ENCODE measurements at regions not wholly inside any gene's neighbourhood (a gene's known extent, or its start where the extent isn't known, plus 50 kb on each side); places are given as distances from the start of the nearest gene placed in this dataset.

- no peak for DNase-seq
Observed at GRCh38 chr17:83178533-83179304, 99.3 kb downstream of the METRNL start.

DNA sequence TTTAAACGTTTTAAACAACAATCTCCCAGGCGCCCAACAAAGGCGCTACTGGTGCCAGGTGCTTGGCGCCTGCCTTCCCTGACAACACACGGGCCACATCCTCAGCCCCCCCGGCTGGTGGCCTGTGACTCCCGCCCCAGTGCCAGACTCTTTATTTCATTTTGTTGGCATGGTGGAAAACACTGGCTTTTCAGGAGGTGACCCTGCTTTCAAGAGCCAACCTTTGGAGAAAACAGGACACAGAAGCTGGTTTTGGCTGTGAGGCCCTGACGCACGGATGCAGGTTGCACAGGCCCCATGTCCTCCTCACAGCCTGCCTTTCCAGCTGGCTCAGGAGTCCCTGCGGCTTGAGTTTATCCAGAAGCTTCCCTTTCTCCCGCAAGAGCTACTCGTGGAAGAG lies 100.0 kb downstream of the METRNL start:
- no peak for DNase-seq

GRCh38 chr17:83179811-83180210 lies 100.4 kb downstream of the METRNL start:
- DNase-seq, result no peak

- DNase-seq, result no peak
Observed at GRCh38 chr17:83180264-83180995, 101.0 kb downstream of the METRNL start.

GRCh38 chr17:83180996-83181481 lies 101.6 kb downstream of the METRNL start:
- no peak for DNase-seq

- no peak for DNase-seq
Observed at GRCh38 chr17:83181991-83182619, 102.7 kb downstream of the METRNL start.

DNA sequence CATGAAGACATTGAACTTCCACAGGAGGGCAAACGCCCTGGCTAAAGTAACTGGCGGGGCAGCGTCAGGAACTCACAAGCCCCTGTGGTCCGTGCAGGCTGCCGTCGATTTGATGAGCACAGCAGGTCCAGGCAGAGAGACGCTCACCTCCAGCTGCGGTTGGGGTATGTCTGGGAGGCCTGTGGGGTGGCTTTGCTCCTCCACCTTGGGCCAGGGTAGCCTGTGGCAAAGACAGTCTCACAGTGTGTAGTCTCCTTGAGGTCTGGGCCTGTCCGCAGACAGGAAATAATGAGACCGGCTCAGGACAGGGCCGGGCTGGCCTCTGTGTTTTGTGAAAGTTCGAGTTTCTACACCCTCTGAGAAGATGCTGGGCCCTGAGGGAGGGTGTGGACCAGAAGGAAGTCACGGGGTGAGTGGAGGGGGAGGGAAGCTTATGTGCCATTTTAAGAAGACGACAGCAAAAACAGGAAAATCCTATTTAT lies 103.3 kb downstream of the METRNL start:
- DNase-seq, result no peak

GRCh38 chr17:83183145-83183948 lies 103.9 kb downstream of the METRNL start:
- DNase-seq, result no peak

DNA sequence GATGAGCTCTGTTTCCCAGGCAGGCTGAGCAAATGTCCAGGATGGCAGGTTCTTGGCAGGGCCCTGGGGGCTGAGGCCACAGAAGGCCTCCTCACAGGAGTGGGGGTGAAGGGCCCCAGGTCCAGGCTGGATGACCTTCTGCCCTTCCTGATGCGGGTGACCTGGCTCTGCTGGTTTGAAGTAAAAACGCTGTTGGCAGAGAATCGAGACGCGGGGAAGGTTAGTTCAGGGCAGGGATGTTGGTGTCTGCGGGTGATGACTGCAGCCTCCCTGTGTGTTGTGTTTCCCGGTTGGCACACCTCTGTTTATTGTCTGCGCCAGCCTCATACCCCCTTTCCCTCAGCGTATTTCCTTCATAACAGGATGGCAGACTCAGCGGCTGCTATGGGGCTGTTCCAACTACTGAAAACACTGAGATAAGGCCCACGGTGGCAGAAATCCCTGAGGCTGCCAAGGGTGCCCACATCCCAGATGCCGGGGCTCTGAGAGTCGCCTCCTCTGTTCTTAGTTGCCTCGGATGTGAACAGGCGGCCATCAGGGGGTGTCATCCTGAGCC lies 104.6 kb downstream of the METRNL start:
- DNase-seq, result no peak

- DNase-seq, result no peak
Observed at GRCh38 chr17:83185023-83186002, 105.9 kb downstream of the METRNL start.

DNA sequence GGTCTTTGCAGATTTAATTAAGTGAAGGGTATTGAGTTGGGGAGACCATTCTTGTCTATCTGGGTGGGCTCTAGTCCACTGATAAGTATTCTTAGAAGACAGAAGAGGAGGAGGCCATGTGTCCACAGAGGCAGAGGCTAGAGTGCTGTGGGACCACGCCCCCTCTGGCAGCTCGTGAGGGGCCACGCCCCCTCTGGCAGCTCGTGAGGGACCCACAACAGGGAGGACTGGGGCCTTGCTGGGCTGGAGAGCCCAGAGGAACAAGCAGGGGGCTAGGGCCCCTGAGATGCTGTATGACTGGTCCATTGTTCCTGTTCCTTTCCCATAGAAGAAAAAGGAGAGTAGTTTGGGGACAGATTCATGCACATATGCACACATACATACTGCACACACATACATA lies 106.8 kb downstream of the METRNL start:
- no peak for DNase-seq

- DNase-seq, result no peak
Observed at GRCh38 chr17:83186751-83187421, 107.5 kb downstream of the METRNL start.

GRCh38 chr17:83187782-83188311 lies 108.4 kb downstream of the METRNL start:
- DNase-seq, result no peak

- no peak for DNase-seq
Observed at GRCh38 chr17:83189044-83190003, 109.9 kb downstream of the METRNL start.

- DNase-seq, result no peak
Observed at GRCh38 chr17:83190004-83190385, 110.6 kb downstream of the METRNL start.

GRCh38 chr17:83190601-83191387 lies 111.4 kb downstream of the METRNL start:
- no peak for DNase-seq

- DNase-seq, result no peak
Observed at GRCh38 chr17:83191388-83192160, 112.2 kb downstream of the METRNL start.

All from stimulated activated CD4-positive, alpha-beta T cell treated with anti-CD3 and anti-CD28 coated beads, Interleukin-4, amount 100 ng/mL, for 4 hours (primary cell).